ENCODE measurements at regions not wholly inside any gene's neighbourhood (a gene's known extent, or its start where the extent isn't known, plus 50 kb on each side); places are given as distances from the start of the nearest gene placed in this dataset.

GRCh38 chr17:79150799-79151198 is 76.2 kb downstream of the ENGASE start:
- FAIRE-seq = no peak
- Histone ChIP-seq H3K9ac (ENCODE audit: insufficient read depth, low read depth, low read length) (no peak overlapping the region), H3K27ac (ENCODE audit: extremely low read length, insufficient read depth, low read length) (no peak overlapping the region), H3K4me3 (replicated peaks in 1 of 3; ENCODE audit: insufficient read depth in 1 of 3, low read depth in 2 of 3, low read length in 3 of 3) (no peak overlapping the region), H3K36me3 (replicated peaks in 1 of 2; ENCODE audit: control insufficient read depth in 1 of 2, insufficient read depth in 2 of 2, low read length in 2 of 2) (no peaks in the 10 kb centered on the region), H4K20me1 (ENCODE audit: insufficient read depth, low read length) (peaks cover 21% of the 10 kb centered on the region; the same call in 1 of the 2 replicates), H3K79me2 (ENCODE audit: insufficient read depth, low read length) (no peaks in the 10 kb centered on the region), H3K4me2 (ENCODE audit: low read depth, low read length) (no peak overlapping the region), H3K27me3 (ENCODE audit: control insufficient read depth in 1 of 2, insufficient read depth in 2 of 2, low read length in 2 of 2) (peaks cover 39 to 86% of the 10 kb centered on the region in 2 experiments), H3K4me1 (ENCODE audit: insufficient read depth, low read length) (no peaks in the 10 kb centered on the region), H3K9me3 (ENCODE audit: low read length) (no peaks in the 10 kb centered on the region), H2AFZ (ENCODE audit: low read length) (no peak overlapping the region)
- ChIA-PET POLR2A (no interaction called here), CTCF (ENCODE audit: low intra/inter-chr PET ratio, low total read pairs) (no interaction called here)
- DNase-seq (ENCODE audit: low spot score) = no peak
- intact Hi-C loops (cut with micrococcal nuclease; ENCODE audit: unreplicated experiment) = no loop called here
- in situ Hi-C loops (cut with HindIII; ENCODE audit: extremely low pct_ligation_motif_present, low pct_unique_long_range_greater_than_20kb) = no loop called here
- TF ChIP-seq RNF2 (conservative IDR thresholded peaks at IDR 0.05; ENCODE audit: low read depth) (no peak), ZSCAN22 (CRISPR knock-in tag; IDR thresholded peaks at IDR 0.05) (no peak), ZNF740 (CRISPR knock-in tag; IDR thresholded peaks at IDR 0.05) (no peak), HOXD1 (CRISPR knock-in tag; IDR thresholded peaks at IDR 0.05) (no peak)
- no TSS peak for BruUV-seq (replicated peaks)
- ATAC-seq = no peak
- 44% methylated on average over 13 of the region's 19 CpGs for WGBS (ENCODE audit: low lambda C conversion rate)

DNA sequence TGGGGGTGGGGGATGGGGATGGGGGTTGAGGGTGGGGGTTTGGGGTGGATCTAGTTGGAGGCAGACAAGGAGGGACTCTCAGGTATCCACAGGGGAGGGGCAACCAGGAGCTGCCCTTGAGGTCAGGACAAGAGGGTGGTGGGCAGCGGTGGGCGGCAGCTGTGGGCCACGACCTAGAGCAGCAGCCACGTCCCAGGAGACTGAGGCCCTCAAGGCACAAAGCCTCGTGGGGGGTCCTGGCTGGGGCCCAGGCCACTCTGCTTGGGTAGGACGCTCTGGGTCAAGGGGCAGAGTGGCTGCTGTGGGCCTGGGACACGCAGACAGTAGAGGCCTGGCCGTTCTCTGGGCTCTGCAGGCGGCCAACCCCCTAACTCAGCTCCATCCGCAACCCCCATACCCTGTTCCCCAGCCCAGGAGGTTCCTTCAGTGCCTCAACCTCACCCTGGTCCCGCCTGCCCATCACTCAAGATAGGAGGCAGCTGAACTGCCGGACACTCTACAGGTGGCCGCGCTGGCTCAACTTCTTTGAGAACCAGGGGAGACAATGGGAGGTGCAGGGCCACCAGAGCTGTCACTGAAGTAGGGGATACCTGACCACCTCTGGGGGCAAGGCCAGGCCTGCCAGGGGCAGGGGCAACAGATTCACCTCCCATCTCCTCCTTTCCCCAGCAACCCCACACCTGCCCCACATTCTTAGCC is 75.6 kb downstream of the ENGASE start:
- Histone ChIP-seq H4K20me1 (ENCODE audit: insufficient read depth, low read length) (peaks cover 21% of the 10 kb centered on the region; the same call in 1 of the 2 replicates), H3K9me3 (ENCODE audit: low read length) (no peaks in the 10 kb centered on the region), H3K27ac (ENCODE audit: extremely low read length, insufficient read depth, low read length) (no peak overlapping the region), H3K27me3 (ENCODE audit: control insufficient read depth in 1 of 2, insufficient read depth in 2 of 2, low read length in 2 of 2) (peaks cover 43 to 86% of the 10 kb centered on the region in 2 experiments), H3K9ac (ENCODE audit: insufficient read depth, low read depth, low read length) (no peak overlapping the region), H3K4me2 (ENCODE audit: low read depth, low read length) (no peak overlapping the region), H3K36me3 (replicated peaks in 1 of 2; ENCODE audit: control insufficient read depth in 1 of 2, insufficient read depth in 2 of 2, low read length in 2 of 2) (no peaks in the 10 kb centered on the region), H3K4me1 (ENCODE audit: insufficient read depth, low read length) (no peaks in the 10 kb centered on the region), H3K79me2 (ENCODE audit: insufficient read depth, low read length) (no peaks in the 10 kb centered on the region), H2AFZ (ENCODE audit: low read length) (no peak overlapping the region), H3K4me3 (replicated peaks in 1 of 3; ENCODE audit: insufficient read depth in 1 of 3, low read depth in 2 of 3, low read length in 3 of 3) (no peak overlapping the region)
- no peak for DNase-seq (ENCODE audit: low spot score)
- POLR2A ChIA-PET = no interaction called here
- BruUV-seq (replicated peaks) = no TSS peak
- ATAC-seq = no peak
- FAIRE-seq = no peak
- CTCF ChIA-PET (ENCODE audit: low intra/inter-chr PET ratio, low total read pairs) = no interaction called here
- intact Hi-C loops (cut with micrococcal nuclease; ENCODE audit: unreplicated experiment) (no loop called here), in situ Hi-C loops (cut with HindIII; ENCODE audit: extremely low pct_ligation_motif_present, low pct_unique_long_range_greater_than_20kb) (no loop called here)
- WGBS (ENCODE audit: low lambda C conversion rate) = 27% methylated on average over 3 of the region's 14 CpGs
- TF ChIP-seq KDM5A (IDR thresholded peaks at IDR 0.05; ENCODE audit: borderline replicate concordance, low read length) (no peak), TERF1 (CRISPR knock-in tag; IDR thresholded peaks at IDR 0.05) (no peak), KIAA2018 (CRISPR knock-in tag; IDR thresholded peaks at IDR 0.05; ENCODE audit: borderline replicate concordance) (no peak)

Measured in HepG2 (cell line).